GM18502 (cell line): ENCODE measurements at regions not wholly inside any gene's neighbourhood (a gene's known extent, or its start where the extent isn't known, plus 50 kb on each side); places are given as distances from the start of the nearest gene placed in this dataset.
"Not testable (repeated sequence)": the region's sequence is repeated elsewhere in the genome, so short reads cannot be mapped to it uniquely, and the experiment has no call there.

Source experiments
- ATAC-seq: cut with Tn5 transposase; IDR thresholded peaks from one replicate; pipeline ENCODE4 v1.9.1; 2021; ENCODE audit warnings: mild to moderate bottlenecking; ENCODE audit not compliant: unreplicated experiment, poor library complexity

DNA sequence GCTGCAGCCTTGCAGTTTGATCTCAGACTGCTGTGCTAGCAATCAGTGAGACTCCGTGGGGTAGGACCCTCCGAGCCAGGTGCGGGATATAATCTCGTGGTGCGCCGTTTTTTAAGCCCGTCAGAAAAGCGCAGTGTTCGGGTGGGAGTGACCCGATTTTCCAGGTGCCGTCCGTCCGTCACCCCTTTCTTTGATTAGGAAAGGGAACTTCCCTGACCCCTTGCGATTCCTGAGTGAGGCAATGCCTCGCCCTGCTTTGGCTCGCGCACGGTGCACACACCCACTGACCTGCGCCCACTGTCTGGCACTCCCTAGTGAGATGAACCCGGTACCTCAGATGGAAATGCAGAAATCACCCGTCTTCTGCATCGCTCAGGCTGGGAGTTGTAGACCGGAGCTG, 203.2 kb downstream of the SNCAIP start:
- not testable (repeated sequence) for ATAC-seq

DNA sequence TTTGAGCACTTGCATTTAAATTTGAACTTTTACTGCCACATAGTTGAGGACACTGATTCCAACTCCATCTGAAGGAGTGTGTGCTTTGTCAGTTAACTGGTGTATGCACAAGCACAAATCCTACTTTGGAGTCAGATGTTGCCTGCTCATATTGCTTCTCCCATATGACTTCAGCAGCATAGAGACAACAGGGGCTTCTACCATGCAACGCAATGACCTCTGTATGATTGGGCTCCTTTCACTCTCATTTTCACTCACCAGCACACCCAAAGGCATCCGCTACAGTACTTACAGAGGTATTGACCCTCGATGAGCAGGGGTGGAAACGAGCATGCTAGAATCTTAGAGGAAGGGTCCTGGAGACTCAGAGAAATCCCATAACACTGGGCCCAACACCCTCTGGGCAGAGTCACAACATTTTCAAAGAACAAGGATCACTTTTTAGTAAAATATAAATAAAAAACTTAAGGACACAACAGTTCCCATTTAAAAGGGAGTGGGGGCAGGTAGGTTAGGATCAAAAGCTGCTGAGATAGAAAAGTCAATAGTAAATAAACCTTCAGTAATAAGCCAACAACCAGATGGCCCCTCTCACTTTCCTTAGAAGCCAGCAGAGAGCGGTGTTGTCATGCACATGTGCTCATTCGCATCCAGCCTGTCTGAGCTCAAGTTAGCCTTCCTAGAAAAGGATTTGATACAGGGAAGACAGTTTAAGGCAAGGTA, 203.8 kb downstream of the SNCAIP start:
- ATAC-seq: peak; percentile 74

DNA sequence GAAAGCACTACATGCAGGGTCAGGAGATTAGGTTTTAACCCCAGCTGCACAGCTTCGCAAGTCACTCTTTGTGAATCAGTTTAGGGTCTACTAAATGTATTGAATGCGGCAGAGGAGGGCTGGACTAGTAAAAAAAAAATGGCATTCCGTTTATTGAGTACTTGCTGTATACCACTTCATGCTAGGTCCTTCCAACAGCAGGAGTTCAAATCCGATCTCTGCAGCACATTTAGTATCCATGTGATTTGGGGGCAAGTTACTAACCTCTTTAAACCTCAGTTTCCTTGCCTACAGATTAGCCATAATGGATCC, 204.4 kb downstream of the SNCAIP start:
- no peak for ATAC-seq

DNA sequence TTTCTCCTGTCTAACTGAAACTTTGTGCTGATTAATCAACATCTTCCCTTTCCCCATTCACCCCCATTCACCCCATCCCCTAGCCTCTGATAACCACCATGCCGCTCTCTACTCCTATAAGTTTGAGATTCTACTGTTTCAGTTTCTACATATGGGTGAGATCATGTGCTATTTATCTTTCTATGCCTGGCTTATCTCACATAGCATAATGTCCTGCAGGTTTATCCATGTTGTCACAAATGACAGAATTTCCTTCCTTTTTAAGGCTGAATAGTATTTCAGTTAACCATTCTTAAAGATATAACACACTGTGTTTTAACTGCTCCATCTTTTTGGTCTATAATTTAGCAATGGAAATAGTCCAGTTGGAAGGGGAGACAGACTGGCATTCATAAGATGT, 205.1 kb downstream of the SNCAIP start:
- ATAC-seq: no peak

DNA sequence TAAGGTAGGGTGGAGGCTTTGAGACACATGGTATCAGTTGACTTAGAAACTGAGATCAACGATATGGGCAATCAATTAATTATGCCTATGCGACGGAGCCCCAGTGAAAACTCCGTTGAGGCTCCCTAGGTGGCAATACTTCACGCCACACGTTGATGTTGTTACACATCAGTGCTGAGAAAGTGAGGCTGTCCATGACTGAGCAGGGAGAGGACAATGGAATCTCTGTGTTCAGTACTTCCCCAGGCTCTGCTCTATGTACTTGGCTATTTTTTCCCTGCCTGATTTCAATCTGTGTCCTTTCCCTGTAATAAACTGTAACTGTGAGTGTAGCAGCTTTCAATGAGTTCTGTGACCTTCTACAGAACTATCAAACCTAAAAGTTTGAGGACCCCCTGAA, 211.7 kb downstream of the SNCAIP start:
- no peak for ATAC-seq

DNA sequence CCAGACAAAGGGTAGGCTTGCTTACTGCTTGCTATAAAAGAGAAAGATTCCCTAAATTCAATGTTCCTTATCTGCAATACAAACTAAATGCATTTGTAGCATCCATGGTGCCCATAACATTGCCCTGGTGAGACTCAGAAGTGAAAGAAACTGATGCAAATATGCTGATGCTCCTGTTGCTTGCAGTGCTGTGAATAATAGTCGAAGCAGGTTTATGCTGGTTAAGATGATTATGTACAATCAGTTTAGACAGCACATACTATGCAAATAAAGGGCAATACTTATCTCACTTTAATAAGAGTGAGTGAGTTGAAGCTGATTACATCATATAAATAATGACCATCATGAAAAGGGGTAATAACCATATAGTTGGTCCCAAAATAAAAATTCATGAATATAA, 215.5 kb downstream of the SNCAIP start:
- no peak for ATAC-seq

DNA sequence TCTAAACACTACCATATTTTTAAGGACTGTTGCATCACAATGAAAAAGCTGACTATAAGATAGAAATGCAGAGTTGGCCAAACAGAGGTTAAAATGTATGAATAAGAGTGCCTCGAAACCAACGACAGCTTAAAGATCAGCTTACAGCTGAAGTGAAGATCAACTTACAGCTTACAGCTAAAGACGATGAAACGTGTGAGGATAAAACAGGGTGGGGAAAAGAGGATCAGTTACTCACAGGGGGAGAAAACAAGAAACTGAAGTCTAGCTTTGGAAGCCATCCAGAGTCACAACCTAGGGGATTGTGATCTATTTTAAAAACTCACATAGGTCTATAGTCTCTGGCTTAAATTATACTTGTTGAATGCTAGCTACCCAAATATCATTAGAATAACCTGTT, 220.0 kb downstream of the SNCAIP start:
- no peak for ATAC-seq

DNA sequence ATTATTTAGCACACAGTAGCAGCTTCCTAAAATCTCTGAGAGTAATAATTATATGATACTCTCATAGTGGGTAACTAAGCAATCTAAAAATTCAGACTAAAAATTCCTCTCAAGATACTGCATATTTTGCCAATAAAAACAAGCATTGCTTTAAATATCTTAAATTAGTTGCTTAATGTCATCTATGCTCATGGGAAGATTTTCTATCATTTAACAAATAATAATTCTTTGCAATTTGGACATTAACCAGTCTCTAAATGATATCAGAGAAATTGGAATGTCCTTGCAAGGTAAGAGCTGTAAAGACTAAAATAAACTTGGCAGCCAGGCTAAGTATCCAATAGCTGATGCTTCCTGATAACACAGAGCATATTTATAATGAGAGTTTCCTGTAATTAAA, 221.8 kb downstream of the SNCAIP start:
- no peak for ATAC-seq

DNA sequence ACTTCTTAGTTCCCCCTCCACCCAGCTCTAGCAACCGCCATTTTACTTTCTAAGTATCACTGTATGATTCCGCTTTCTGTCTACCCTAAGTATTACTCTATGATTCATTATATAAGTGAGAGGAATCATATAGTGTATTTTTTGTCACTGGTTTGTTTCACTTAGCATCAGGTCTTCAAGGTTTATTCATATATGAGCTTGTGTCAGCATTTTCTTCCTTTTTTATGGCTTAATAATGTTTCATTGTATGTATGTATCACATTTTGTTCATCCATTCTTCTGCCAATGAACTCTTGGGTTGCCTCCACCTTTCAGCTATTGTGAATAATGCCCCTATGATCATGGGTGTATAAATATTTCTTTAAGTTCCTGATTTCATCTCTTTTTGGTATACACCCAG, 222.8 kb downstream of the SNCAIP start:
- ATAC-seq: no peak

DNA sequence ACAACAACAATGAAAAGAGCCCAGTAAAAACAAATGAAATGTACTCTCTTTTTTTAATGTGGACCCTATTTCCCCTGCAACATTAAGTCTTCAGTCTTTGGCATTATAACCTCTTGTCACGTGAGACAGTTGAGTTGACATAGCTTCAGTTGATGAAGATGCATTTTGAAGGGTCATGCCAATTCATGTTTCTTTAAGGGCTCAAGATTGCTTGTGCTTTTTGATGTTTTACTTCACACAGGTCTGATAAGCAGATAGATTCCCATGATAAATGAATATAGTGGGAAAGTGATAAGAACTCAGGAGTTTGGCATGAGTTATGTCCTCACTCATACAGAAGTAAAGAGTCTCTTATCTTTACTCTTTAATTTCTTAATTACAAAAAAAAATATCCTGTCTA, 229.4 kb downstream of the SNCAIP start:
- ATAC-seq: no peak

DNA sequence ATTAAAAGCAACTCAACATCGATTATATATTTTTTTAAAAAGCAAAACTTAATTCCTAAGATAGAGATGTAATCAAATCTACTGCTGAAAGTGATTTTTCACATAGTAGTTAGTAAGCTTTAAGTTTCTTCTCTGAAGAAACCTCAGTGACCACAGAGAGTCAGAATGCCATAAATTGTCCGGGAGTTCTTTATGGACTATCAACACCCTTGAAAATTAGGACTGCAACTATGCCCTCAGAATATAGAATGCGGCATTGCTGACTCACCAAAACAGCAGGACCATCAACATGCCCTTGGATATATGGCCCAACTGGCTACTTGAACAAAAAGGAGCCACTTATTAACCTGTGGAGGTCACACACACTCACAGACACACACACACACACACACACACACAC, 228.9 kb upstream of the SNX2 start:
- no peak for ATAC-seq

DNA sequence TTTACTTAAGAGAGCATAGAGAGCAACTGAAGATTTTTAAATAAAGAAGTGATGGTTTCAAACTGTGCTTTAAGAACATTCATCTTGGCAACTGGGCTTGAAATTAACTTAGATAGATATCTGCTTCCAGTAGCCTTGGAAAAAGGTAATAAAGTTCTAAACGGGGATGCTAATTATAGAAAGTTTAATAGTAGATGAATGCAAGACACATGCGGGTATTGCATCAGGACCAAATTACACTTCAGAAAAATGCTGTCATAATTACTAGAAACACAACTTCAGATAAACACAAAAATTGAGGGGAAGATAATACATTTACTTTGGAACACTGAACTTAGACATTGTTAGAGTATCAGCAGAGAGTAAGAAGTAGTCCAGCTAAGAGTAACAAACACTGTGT, 227.7 kb upstream of the SNX2 start:
- ATAC-seq: no peak

DNA sequence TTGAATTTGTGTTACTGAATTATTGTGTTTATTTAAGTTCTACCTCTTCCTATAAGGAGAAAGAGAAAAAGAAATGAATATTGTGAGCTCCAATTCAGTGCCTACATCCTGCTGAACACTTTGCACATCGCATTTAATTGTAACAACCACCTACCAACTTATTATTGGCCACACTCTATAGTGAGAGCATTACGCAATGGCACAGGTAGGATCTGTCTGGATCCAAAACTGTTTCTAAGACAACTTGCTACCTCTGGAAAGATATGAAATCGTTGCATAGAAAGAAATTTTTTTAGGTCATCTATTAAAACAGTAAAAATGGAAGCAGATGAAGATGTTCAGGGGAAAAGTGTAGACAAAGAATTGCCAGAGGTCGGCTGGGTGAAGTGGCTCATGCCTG, 227.2 kb upstream of the SNX2 start:
- ATAC-seq: no peak

DNA sequence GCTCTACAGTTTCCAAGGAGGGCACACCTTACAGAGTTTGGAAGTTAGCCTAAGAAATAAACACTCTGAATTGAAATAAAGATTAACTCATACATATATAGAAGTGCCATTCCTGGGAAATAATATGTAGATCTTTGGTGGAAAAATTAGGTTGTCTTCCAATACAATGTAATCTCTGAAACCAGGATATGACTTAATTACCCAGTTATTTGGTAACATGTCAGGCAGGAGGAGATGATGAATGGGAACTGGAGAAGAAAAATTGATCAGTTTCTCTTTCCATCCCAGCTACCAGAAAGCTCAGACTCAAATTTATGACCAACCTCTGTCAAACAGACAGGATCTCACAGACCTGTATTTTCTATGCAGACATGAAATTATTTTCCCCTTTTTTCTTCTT, 215.2 kb upstream of the SNX2 start:
- ATAC-seq: no peak

DNA sequence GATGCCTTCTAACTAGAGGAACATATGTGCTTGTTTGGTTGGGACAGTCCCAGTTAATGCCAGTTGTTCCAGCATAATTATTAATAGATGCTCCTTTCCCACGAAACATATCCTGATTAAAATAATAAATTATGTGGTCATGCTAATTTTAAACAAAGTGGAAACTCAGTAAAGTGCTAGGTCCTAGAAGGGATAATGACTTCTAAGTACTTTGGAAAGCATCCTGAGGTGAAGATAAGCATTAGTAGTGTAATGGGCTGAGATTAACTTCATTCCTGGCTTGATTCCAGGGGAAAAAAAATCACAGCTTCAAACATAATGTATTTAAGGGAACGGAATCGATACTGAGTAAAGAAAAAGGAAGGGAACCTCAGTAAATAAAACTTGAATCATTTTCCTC, 213.7 kb upstream of the SNX2 start:
- no peak for ATAC-seq

DNA sequence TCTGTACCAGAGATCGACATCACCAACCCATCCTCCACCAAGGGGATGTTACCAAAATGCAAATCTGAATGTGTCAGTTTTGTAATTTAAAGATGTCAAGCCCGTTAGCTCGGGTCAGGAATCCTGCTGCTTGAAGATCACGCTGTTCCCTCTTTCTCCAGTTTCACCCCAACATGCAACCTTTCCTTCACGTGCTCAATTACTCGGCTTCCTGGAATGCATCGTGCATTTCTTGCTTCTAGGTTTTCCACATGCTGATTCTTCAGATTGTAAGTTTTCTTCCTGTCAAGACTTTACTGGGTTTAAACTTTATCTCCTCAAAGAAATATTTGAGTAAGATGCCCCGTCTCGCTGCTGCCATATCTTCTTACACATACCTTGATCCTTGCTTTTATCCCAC, 209.5 kb upstream of the SNX2 start:
- ATAC-seq: no peak

DNA sequence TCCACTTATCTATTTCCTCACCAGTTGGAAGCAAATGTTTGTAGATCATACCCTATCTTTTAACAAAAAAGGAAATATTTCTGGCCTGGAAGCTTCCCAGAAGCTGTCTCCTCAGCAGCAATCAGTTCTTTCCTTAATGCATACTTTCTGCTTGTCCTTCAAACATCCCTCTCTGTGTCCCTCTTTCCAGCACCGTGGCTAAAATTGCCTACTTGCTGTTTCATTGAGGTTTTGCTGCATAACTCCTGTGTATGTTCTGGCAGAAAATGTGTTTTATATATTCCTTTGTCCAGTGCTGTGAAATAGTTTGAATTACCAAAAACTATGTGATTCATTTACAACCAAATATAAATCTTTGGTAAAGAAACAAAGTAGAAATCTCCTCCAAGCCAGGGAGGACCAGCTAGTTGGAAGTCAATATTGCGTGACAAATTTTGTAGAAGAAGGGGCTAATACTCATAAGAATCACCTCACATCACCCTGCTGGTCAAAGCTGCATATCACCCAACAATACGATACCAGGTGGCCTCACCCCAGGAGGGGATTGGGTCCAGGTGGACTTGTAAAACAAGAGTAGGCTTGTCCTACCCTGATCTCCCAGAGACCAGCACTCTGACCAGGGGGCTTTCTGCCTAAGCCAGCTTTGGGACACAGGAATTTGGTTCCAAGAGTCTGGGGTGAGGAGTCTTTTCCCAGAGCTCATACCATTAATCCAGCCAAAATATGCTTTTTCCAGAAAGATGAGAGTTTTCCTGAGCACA, 198.4 kb upstream of the SNX2 start:
- no peak for ATAC-seq

DNA sequence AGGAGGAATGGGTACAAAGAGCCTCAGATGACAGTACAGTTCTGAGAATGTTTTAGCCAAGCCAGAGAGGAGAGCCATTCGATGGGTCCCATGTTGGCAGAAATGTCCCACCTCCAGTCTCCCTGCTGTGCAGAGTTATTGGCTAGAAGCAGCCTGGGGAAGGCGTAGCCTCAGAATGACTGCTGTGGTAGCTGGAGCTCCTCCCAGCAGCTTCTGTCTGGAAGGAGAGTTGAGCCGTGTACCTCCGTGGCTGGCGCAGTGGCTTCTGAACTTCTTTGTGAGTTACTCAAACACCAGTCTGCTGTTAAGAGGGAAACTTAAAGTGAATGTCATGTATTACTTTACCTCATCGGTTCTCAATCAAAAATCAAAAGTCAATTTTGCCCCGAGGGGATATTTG, 193.3 kb upstream of the SNX2 start:
- ATAC-seq: no peak

DNA sequence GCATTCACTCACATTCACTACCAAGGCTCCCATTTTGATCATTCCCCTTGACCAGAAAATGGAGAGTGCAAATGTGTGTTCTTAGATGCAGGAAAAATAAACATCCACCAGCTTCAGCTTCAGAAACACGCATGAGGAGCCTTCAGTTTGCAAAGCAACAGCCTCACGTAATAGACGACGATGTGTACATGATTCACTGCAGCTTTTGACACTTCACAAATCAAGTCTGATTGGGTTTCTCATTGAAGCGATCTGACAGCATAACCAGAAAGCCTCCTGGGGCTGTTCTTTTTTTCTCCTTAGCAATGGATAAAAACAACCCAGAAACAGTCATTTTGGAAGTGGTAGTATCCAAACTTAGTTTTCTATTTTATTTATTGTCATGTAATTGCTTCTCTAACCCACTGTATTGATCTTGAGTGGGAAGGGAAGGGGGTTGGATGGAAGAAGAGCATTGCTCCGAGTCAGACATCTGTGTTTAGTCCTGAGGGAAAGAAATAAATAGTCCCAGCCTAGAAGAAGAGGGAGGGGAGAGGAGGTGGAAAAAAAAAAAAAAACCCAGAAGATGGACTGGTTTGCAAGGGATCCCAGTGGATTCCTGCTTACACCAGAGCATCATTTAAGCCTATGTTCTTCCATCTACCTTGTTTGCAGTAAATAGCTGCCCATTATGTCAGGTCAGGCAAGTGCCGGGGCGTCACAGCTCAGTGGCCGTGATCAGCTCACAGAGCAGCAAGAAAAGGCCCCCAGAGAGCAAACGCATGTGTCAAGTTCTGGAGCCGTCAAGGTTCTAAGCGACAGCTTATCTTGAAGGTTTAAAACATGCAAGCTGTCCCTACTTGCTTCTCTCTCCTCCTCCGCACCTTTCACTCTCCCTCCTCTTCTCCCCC, 190.2 kb upstream of the SNX2 start:
- no peak for ATAC-seq

DNA sequence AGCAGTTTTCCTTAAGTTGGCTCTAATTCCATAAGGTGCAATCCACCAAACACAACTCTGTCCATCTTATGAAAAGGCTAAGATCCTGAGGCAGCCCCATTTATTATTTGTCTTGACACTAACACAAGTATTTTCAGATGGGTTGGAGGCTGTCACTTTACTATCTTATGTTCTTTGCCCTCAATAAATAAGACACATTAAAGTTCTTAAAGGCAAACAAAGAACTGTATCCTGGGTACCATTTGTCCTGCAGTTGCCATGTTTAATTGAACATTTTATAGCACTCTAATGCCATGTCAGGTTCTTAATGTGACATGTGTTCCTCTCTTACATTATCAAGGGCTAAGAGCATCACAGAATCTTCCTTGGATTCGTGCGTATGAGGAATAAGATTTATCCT, 189.5 kb upstream of the SNX2 start:
- no peak for ATAC-seq

DNA sequence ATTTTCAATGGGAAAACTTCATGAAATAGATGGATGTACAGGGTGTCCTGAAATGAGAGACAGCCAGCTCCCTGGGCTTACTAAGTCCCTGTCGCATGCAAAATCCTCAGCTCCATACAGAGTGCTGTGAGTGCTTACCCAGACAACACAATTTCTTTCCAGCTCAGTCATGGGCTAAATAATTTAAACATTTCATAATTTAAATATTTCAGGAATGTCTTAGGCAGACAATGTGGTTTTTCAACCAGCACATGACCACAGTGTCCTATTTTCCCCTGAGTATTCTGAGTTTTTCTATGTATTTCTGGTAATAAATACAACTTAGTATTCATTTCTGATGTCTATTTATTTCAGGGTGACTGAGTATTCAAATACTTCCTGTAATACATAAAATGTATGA, 188.5 kb upstream of the SNX2 start:
- no peak for ATAC-seq
